ENCODE measurements at regions not wholly inside any gene's neighbourhood (a gene's known extent, or its start where the extent isn't known, plus 50 kb on each side); places are given as distances from the start of the nearest gene placed in this dataset.

- TF ChIP-seq, protein P1, sequence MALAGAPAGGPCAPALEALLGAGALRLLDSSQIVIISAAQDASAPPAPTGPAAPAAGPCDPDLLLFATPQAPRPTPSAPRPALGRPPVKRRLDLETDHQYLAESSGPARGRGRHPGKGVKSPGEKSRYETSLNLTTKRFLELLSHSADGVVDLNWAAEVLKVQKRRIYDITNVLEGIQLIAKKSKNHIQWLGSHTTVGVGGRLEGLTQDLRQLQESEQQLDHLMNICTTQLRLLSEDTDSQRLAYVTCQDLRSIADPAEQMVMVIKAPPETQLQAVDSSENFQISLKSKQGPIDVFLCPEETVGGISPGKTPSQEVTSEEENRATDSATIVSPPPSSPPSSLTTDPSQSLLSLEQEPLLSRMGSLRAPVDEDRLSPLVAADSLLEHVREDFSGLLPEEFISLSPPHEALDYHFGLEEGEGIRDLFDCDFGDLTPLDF (CRISPR knock-in tag; IDR thresholded peaks at IDR 0.05), result no peak
- TF ChIP-seq NFE2L1 (CRISPR knock-in tag; IDR thresholded peaks at IDR 0.05) (no peak), NR1H2 (CRISPR knock-in tag; IDR thresholded peaks at IDR 0.05) (no peak), CBFB (CRISPR knock-in tag; IDR thresholded peaks at IDR 0.05; ENCODE audit: low read depth) (no peak), ZNF121 (CRISPR knock-in tag; IDR thresholded peaks at IDR 0.05) (no peak)
- TF ChIP-seq, protein P2, sequence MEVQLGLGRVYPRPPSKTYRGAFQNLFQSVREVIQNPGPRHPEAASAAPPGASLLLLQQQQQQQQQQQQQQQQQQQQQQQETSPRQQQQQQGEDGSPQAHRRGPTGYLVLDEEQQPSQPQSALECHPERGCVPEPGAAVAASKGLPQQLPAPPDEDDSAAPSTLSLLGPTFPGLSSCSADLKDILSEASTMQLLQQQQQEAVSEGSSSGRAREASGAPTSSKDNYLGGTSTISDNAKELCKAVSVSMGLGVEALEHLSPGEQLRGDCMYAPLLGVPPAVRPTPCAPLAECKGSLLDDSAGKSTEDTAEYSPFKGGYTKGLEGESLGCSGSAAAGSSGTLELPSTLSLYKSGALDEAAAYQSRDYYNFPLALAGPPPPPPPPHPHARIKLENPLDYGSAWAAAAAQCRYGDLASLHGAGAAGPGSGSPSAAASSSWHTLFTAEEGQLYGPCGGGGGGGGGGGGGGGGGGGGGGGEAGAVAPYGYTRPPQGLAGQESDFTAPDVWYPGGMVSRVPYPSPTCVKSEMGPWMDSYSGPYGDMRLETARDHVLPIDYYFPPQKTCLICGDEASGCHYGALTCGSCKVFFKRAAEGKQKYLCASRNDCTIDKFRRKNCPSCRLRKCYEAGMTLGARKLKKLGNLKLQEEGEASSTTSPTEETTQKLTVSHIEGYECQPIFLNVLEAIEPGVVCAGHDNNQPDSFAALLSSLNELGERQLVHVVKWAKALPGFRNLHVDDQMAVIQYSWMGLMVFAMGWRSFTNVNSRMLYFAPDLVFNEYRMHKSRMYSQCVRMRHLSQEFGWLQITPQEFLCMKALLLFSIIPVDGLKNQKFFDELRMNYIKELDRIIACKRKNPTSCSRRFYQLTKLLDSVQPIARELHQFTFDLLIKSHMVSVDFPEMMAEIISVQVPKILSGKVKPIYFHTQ (CRISPR knock-in tag; IDR thresholded peaks at IDR 0.05), result no peak
- TF ChIP-seq, protein P3, sequence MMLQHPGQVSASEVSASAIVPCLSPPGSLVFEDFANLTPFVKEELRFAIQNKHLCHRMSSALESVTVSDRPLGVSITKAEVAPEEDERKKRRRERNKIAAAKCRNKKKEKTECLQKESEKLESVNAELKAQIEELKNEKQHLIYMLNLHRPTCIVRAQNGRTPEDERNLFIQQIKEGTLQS (CRISPR knock-in tag; conservative IDR thresholded peaks at IDR 0.05), result no peak
- TF ChIP-seq, protein P4, sequence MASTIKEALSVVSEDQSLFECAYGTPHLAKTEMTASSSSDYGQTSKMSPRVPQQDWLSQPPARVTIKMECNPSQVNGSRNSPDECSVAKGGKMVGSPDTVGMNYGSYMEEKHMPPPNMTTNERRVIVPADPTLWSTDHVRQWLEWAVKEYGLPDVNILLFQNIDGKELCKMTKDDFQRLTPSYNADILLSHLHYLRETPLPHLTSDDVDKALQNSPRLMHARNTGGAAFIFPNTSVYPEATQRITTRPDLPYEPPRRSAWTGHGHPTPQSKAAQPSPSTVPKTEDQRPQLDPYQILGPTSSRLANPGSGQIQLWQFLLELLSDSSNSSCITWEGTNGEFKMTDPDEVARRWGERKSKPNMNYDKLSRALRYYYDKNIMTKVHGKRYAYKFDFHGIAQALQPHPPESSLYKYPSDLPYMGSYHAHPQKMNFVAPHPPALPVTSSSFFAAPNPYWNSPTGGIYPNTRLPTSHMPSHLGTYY (CRISPR knock-in tag; IDR thresholded peaks at IDR 0.05), result no peak
- TF ChIP-seq, protein P5, sequence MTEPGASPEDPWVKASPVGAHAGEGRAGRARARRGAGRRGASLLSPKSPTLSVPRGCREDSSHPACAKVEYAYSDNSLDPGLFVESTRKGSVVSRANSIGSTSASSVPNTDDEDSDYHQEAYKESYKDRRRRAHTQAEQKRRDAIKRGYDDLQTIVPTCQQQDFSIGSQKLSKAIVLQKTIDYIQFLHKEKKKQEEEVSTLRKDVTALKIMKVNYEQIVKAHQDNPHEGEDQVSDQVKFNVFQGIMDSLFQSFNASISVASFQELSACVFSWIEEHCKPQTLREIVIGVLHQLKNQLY (CRISPR knock-in tag; IDR thresholded peaks at IDR 0.05), result no peak
- TF ChIP-seq, protein P6, sequence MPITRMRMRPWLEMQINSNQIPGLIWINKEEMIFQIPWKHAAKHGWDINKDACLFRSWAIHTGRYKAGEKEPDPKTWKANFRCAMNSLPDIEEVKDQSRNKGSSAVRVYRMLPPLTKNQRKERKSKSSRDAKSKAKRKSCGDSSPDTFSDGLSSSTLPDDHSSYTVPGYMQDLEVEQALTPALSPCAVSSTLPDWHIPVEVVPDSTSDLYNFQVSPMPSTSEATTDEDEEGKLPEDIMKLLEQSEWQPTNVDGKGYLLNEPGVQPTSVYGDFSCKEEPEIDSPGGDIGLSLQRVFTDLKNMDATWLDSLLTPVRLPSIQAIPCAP (CRISPR knock-in tag; IDR thresholded peaks at IDR 0.05), result no peak
Observed at GRCh38 chr18:24786027-24786426, 325.6 kb downstream of the HRH4 start (continued).

DNA sequence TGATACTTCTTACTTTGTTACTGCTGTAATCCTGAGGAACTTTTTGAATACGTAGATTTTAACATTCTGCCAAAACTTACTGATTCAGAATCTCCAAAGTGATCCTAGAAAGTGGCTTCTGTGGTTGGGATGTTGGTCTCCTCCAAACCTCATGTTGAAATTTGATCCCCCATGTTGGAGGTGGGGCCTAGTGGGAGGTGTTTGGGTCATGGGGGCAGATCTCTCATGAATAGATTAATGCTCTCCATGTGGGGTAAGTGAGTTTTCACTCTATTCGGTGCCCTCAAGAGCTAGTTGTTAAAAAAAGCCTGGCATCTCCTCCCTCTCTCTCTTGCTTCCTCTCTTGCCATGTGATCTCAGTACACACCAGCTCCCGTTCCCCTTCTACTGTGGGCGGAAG lies 329.9 kb downstream of the HRH4 start:
- Mint-ChIP-seq H3K4me1 (peaks cover 18% of the 10 kb centered on the region), H3K36me3 (peaks cover 6% of the 10 kb centered on the region; the same call in 1 of the 2 replicates), H3K27ac (no peak overlapping the region), H3K27me3 (ENCODE audit: low read depth) (no peaks in the 10 kb centered on the region), H3K4me3 (no peak overlapping the region), H3K9me3 (peaks cover 19% of the 10 kb centered on the region)
- ChIA-PET CTCF (no interaction called here), POLR2A (no interaction called here)
- DNase-seq (ENCODE audit: low spot score) (no peak), ATAC-seq (peak; percentile 52; the same call in 1 of the 2 replicates)
- no peak for TF ChIP-seq TCF7 (CRISPR knock-in tag; IDR thresholded peaks at IDR 0.05; ENCODE audit: low read depth)
- no peak for TF ChIP-seq RORB (CRISPR knock-in tag; IDR thresholded peaks at IDR 0.05)
- TF ChIP-seq FOXP1 (CRISPR knock-in tag; IDR thresholded peaks at IDR 0.05; ENCODE audit: borderline replicate concordance), result no peak
- TF ChIP-seq SMAD3 (CRISPR knock-in tag; IDR thresholded peaks at IDR 0.05; ENCODE audit: borderline replicate concordance), result no peak
- TF ChIP-seq TEAD1 (CRISPR knock-in tag; IDR thresholded peaks at IDR 0.05), result no peak
- TF ChIP-seq JAZF1 (CRISPR knock-in tag; IDR thresholded peaks at IDR 0.05), result no peak
- TF ChIP-seq MYBL2 (CRISPR knock-in tag; IDR thresholded peaks at IDR 0.05), result no peak
- no peak for TF ChIP-seq ZNF425 (CRISPR knock-in tag; conservative IDR thresholded peaks at IDR 0.05)
- TF ChIP-seq ZNF317 (CRISPR knock-in tag; IDR thresholded peaks at IDR 0.05; ENCODE audit: borderline replicate concordance, low read depth), result no peak
- TF ChIP-seq, protein P7, sequence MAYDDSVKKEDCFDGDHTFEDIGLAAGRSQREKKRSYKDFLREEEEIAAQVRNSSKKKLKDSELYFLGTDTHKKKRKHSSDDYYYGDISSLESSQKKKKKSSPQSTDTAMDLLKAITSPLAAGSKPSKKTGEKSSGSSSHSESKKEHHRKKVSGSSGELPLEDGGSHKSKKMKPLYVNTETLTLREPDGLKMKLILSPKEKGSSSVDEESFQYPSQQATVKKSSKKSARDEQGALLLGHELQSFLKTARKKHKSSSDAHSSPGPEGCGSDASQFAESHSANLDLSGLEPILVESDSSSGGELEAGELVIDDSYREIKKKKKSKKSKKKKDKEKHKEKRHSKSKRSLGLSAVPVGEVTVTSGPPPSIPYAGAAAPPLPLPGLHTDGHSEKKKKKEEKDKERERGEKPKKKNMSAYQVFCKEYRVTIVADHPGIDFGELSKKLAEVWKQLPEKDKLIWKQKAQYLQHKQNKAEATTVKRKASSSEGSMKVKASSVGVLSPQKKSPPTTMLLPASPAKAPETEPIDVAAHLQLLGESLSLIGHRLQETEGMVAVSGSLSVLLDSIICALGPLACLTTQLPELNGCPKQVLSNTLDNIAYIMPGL (CRISPR knock-in tag; IDR thresholded peaks at IDR 0.05), result no peak
- TF ChIP-seq ATF1 (CRISPR knock-in tag; IDR thresholded peaks at IDR 0.05), result no peak
- TF ChIP-seq, protein P8, sequence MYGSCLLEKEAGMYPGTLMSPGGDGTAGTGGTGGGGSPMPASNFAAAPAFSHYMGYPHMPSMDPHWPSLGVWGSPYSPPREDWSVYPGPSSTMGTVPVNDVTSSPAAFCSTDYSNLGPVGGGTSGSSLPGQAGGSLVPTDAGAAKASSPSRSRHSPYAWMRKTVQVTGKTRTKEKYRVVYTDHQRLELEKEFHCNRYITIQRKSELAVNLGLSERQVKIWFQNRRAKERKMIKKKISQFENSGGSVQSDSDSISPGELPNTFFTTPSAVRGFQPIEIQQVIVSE (CRISPR knock-in tag; IDR thresholded peaks at IDR 0.05; ENCODE audit: borderline replicate concordance), result no peak
- no peak for TF ChIP-seq ESRRA (CRISPR knock-in tag; IDR thresholded peaks at IDR 0.05; ENCODE audit: borderline replicate concordance)
- TF ChIP-seq ETV6 (CRISPR knock-in tag; IDR thresholded peaks at IDR 0.05), result no peak
- TF ChIP-seq NR2C2 (CRISPR knock-in tag; IDR thresholded peaks at IDR 0.05), result no peak

All from WTC11 (cell line).